ENCODE measurements at regions not wholly inside any gene's neighbourhood (a gene's known extent, or its start where the extent isn't known, plus 50 kb on each side); places are given as distances from the start of the nearest gene placed in this dataset.

DNA sequence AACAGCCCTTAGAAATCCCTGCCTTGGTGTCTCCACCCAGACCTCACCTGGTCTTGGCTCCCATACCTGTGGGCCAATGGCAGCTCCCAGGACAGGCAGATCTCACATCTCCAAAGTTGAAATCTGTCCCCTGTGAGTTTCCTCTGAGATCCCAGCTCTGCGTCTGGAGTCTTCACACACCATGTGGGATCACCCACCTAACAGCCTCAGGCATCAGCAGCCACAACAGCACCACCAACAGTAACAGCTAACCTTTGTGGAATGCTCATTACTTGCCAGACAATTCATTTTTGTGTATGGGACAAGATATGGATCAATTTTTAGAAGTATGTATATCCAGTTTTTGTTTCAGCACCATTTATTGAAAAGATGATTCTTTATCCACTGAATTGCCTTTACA lies 523.2 kb downstream of the MATN1 start:
- no peak overlapping the region for H3K27ac ChIP-seq
- no peak overlapping the region for H3K4me3 ChIP-seq
- 80 to 89% methylated on average over 1 of the region's 1 CpG for WGBS, 2 donors
- peaks cover 0 to 12% (median 0%) of the 10 kb centered on the region in 4 donors for H3K4me1 ChIP-seq
- DNase-seq (ENCODE audit: low spot score in 2 of 2), result no peak
- no peak for TF ChIP-seq EP300 (IDR thresholded peaks at IDR 0.05)
- no peak for TF ChIP-seq CTCF (IDR thresholded peaks at IDR 0.05)
- TF ChIP-seq POLR2A (IDR thresholded peaks at IDR 0.05), result no peak
- H3K9me3 ChIP-seq, result peaks cover 0 to 4% (median 0%) of the 10 kb centered on the region in 4 donors
- no peaks in the 10 kb centered on the region for H3K36me3 ChIP-seq
- H3K27me3 ChIP-seq, result no peaks in the 10 kb centered on the region

GRCh38 chr1:30199563-30199962 lies 523.8 kb downstream of the MATN1 start:
- Histone ChIP-seq H3K4me3 (no peak overlapping the region), H3K9me3 (peaks cover 0 to 4% (median 0%) of the 10 kb centered on the region in 4 donors), H3K36me3 (no peaks in the 10 kb centered on the region), H3K4me1 (peaks cover 0 to 12% (median 0%) of the 10 kb centered on the region in 4 donors), H3K27ac (no peak overlapping the region), H3K27me3 (no peaks in the 10 kb centered on the region)
- TF ChIP-seq POLR2A (IDR thresholded peaks at IDR 0.05) (no peak), EP300 (IDR thresholded peaks at IDR 0.05) (no peak), CTCF (IDR thresholded peaks at IDR 0.05) (no peak)
- DNase-seq (ENCODE audit: low spot score in 2 of 2), result no peak
- 82 to 88% methylated on average over 8 of the region's 8 CpGs for WGBS, 2 donors

DNA sequence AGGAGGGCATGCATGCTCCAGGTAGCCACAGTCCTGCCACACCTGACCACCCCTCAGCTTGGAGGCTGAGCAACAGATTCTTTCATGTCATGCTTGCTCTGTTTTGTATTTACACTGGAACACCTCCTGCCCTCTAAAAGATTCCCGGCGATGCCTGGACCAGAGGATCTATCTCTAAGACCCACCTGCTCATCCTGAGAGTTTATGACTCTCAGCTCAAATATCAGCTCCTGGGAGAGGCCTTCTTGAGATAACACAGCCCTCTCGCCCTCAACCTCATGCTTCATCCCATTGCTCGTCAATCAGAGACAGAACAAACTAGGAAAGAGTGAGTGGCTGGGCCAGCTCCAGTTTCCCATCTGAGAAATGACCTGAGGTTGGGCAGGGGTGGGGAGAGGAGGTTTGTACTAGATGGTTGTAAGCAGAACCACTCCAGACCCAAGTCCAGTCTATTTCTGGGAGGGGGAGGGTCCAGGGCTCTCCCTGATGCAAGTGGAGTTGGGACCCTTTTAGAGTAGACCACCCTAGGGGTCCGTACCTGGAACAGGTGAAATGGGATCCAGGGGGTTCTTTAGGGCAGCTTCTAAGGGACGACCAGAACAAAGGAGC lies 524.5 kb downstream of the MATN1 start:
- Histone ChIP-seq H3K27ac (no peak overlapping the region), H3K36me3 (no peaks in the 10 kb centered on the region), H3K9me3 (peaks cover 0 to 4% (median 0%) of the 10 kb centered on the region in 4 donors), H3K4me1 (peaks cover 0 to 12% (median 0%) of the 10 kb centered on the region in 4 donors), H3K4me3 (no peak overlapping the region), H3K27me3 (no peaks in the 10 kb centered on the region)
- DNase-seq (ENCODE audit: low spot score in 2 of 2), result no peak
- 60 to 81% methylated on average over 6 of the region's 6 CpGs for WGBS, 2 donors
- TF ChIP-seq POLR2A (IDR thresholded peaks at IDR 0.05) (no peak), CTCF (IDR thresholded peaks at IDR 0.05) (no peak), EP300 (IDR thresholded peaks at IDR 0.05) (no peak)

DNA sequence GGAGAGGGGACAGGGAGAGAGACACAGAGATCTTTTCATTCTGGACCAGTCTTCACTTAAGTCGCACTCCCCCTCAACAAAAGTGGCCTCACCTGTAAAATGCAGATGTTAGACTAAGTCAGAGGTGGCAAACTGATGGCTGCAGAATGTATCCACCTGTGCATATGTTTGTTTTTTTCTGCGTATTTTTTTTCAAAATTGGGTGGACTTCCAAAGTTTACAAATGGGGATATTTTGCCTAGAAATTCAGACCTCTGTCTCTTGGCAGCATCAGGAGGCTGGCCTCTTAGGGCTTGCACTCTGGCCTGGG lies 525.0 kb downstream of the MATN1 start:
- H3K27ac ChIP-seq, result no peak overlapping the region
- TF ChIP-seq EP300 (IDR thresholded peaks at IDR 0.05) (no peak), POLR2A (IDR thresholded peaks at IDR 0.05) (no peak), CTCF (IDR thresholded peaks at IDR 0.05) (no peak)
- 76% methylated on average over 2 of the region's 2 CpGs for WGBS, 2 donors

DNA sequence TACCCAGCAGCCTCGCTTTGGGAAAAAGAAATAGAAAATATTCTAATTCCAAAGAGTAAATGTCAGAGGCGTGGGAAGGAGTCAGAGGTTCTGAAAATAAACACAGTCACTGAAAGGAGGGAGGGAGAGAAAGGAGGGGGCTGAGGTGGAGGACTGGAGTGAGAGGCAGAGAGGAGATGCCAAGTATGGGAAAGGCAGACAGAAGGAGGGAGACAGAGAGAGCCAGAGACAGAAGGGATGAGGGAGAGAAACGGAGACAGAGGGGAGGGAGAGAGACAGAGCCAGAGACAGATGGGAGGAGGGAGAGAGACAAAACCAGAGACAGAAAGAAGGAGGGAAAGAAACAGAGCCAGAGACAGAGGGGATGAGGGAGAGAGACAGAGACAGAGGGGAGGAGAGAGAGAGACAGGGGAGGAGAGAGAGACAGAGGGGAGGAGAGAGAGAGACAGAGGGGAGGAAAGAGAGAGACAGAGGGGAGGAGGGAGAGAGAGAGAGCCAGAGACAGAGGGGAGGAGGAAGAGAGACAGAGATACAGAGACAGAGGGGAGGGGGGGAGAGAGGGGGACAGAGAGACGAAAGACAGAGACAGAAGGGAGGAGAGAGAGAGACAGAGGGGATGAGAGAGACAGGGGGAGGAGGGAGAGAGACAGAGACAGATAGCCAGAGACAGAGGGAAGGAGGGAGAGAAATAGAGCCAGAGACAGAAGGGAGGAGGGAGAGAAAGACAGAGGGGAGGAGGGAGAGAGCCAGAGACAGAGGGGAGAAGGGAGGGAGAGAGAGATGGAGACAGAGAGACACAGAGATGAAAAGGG lies 525.5 kb downstream of the MATN1 start:
- WGBS, 2 donors, result 20 to 25% methylated on average over 4 of the region's 4 CpGs
- H3K27me3 ChIP-seq, result no peaks in the 10 kb centered on the region
- no peak for DNase-seq (ENCODE audit: low spot score in 2 of 2)
- peaks cover 0 to 4% (median 0%) of the 10 kb centered on the region in 4 donors for H3K9me3 ChIP-seq
- TF ChIP-seq CTCF (IDR thresholded peaks at IDR 0.05) (no peak), POLR2A (IDR thresholded peaks at IDR 0.05) (no peak), EP300 (IDR thresholded peaks at IDR 0.05) (no peak)
- peaks cover 0 to 12% (median 0%) of the 10 kb centered on the region in 4 donors for H3K4me1 ChIP-seq
- no peaks in the 10 kb centered on the region for H3K36me3 ChIP-seq
- H3K4me3 ChIP-seq, result no peak overlapping the region
- no peak overlapping the region for H3K27ac ChIP-seq

More for the DNA sequence above, 525.0 kb downstream of the MATN1 start:
- no peaks in the 10 kb centered on the region for H3K27me3 ChIP-seq
- peaks cover 0 to 4% (median 0%) of the 10 kb centered on the region in 4 donors for H3K9me3 ChIP-seq
- no peak for DNase-seq (ENCODE audit: low spot score in 2 of 2)
- H3K4me1 ChIP-seq, result peaks cover 0 to 12% (median 0%) of the 10 kb centered on the region in 4 donors
- H3K4me3 ChIP-seq, result no peak overlapping the region
- no peaks in the 10 kb centered on the region for H3K36me3 ChIP-seq
